ENCODE measurements at regions not wholly inside any gene's neighbourhood (a gene's known extent, or its start where the extent isn't known, plus 50 kb on each side); places are given as distances from the start of the nearest gene placed in this dataset.

- no peak for TF ChIP-seq EZH2 (IDR thresholded peaks at IDR 0.05; ENCODE audit: borderline replicate concordance, low read length)
- TF ChIP-seq CTCF (conservative IDR thresholded peaks at IDR 0.05 in 1 of 2, IDR thresholded peaks at IDR 0.05 in 1 of 2; ENCODE audit: extremely low read depth in 1 of 2, insufficient read depth in 1 of 2, low read depth in 1 of 2, low read length in 2 of 2): no peak
These were observed 120.4 kb downstream of the RMI2 start for GRCh38 chr16:11465675-11466074.

All from mammary epithelial cell (primary cell).